Stomach (tissue), 8 donors: ENCODE measurements at regions not wholly inside any gene's neighbourhood (a gene's known extent, or its start where the extent isn't known, plus 50 kb on each side); places are given as distances from the start of the nearest gene placed in this dataset.

Experiments used
- DNase-seq, 2 donors: peaks; one replicate each; pipeline versions ENCODE4 v3.0.0 to v3.0.0-alpha.2; 2013 to 2019
- H3K27ac ChIP-seq, 5 donors: fragments of 200-600 bp in 4 of 5; sonication (generic) in 4 of 5; one replicate each; pipeline ENCODE4 v1.5.1; 2013 to 2019; ENCODE audit warnings: mild to moderate bottlenecking in 1 of 5, moderate library complexity in 1 of 5
- H3K27me3 ChIP-seq, 3 donors: fragments of 200-600 bp; sonication (generic); one replicate each; pipeline ENCODE4 v1.5.1; 2017 to 2019; ENCODE audit warnings: mixed run types in 1 of 3
- H3K36me3 ChIP-seq, 4 donors: fragments of 200-600 bp; sonication (generic); 1 replicate in 3 of 4; 2 replicates in 1 of 4; pipeline ENCODE4 v1.5.1; 2016 to 2019
- H3K4me1 ChIP-seq, 4 donors: fragments of 200-600 bp; sonication (generic); one replicate each; pipeline ENCODE4 v1.5.1; 2016 to 2019
- H3K4me3 ChIP-seq, 4 donors: fragments of 200-600 bp; sonication (generic) in 3 of 4; one replicate each; pipeline ENCODE4 v1.5.1; 2016 to 2019; ENCODE audit warnings: mild to moderate bottlenecking in 1 of 4
- H3K9me3 ChIP-seq, 4 donors: fragments of 200-600 bp; sonication (generic); one replicate each; pipeline ENCODE4 v1.5.1; 2016 to 2019
- EP300 ChIP-seq: sonication (generic); formaldehyde crosslinking; IDR thresholded peaks from one replicate; pipeline ENCODE4 v1.6.1; 2017; ENCODE audit warnings: antibody characterized with exemption
- POLR2A ChIP-seq, 4 donors: fragments of 450-650 bp; IDR thresholded peaks; one replicate each; pipeline ENCODE4 v1.6.1; 2016; ENCODE audit warnings: antibody characterized with exemption in 4 of 4, control low read depth in 2 of 4, mild to moderate bottlenecking in 1 of 4, moderate library complexity in 1 of 4
- POLR2AphosphoS5 ChIP-seq, 3 donors: sonication (generic); formaldehyde crosslinking; IDR thresholded peaks; one replicate each; pipeline ENCODE4 v1.6.1; 2016; ENCODE audit warnings: antibody characterized with exemption in 3 of 3
- WGBS, 5 donors: extraction: QIAGEN DNeasy Blood & Tissue Kit in 3 of 5; methylation state at CpG; one replicate each; pipeline versions ENCODE4 v1.1.5 to v1.1.7; 2013 to 2018; 5-methylcytosine and 5-hydroxymethylcytosine counted together
- intact Hi-C: fragments of 100-400 bp; cut with DNase I; formaldehyde crosslinking; loops from one replicate; pipeline ENCODE4 v1.15.1; 2023; ENCODE audit warnings: low total_unique reads
- TF ChIP-seq, protein P1 (sequence below), 7 experiments: fragments of 450-650 bp in 4 of 7; fragments of 200-600 bp in 3 of 7; sonication (generic) in 3 of 7; IDR thresholded peaks; one replicate each; pipeline ENCODE4 v1.5.1; 2016 to 2019; ENCODE audit warnings: antibody characterized with exemption in 7 of 7, control low read depth in 2 of 7, mild to moderate bottlenecking in 1 of 7
- donor health status: healthy with polysubstance abuse.
- donor health status: Bipolar disorder and iron deficiency.
- donor health status: healthy.

DNA sequence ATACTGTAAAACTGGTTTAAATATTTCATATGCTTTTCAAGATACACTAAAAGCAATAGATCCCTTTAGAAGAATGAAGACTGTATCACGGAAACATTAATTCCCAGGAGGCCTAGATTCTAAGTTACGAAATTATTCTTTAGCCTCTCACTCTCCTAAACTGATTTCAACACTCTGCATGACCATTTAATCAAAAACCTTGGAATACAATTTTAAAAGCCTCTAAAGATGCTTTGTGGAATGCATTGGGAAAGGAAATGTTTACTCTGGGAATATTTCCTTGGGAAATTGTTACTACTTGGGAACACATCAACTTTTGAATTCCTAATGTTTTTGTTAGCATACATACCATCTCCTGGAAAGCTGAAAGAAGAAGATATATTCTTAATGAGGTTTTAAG lies 255.7 kb upstream of the FAR2 start:
- Histone ChIP-seq H3K36me3 (no peaks in the 10 kb centered on the region), H3K4me3 (no peak overlapping the region), H3K4me1 (no peaks in the 10 kb centered on the region), H3K27ac (peak overlapping the region in 1 of 5 donors; percentile 11), H3K9me3 (no peaks in the 10 kb centered on the region), H3K27me3 (no peaks in the 10 kb centered on the region)
- intact Hi-C loops, result no loop called here
- 63 to 81% (median 72%) methylated on average over 2 of the region's 2 CpGs for WGBS, 5 donors
- no peak for DNase-seq
- TF ChIP-seq, protein P1, sequence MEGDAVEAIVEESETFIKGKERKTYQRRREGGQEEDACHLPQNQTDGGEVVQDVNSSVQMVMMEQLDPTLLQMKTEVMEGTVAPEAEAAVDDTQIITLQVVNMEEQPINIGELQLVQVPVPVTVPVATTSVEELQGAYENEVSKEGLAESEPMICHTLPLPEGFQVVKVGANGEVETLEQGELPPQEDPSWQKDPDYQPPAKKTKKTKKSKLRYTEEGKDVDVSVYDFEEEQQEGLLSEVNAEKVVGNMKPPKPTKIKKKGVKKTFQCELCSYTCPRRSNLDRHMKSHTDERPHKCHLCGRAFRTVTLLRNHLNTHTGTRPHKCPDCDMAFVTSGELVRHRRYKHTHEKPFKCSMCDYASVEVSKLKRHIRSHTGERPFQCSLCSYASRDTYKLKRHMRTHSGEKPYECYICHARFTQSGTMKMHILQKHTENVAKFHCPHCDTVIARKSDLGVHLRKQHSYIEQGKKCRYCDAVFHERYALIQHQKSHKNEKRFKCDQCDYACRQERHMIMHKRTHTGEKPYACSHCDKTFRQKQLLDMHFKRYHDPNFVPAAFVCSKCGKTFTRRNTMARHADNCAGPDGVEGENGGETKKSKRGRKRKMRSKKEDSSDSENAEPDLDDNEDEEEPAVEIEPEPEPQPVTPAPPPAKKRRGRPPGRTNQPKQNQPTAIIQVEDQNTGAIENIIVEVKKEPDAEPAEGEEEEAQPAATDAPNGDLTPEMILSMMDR (IDR thresholded peaks at IDR 0.05), result no peak
- TF ChIP-seq EP300 (no peak), POLR2A (IDR thresholded peaks at IDR 0.05) (no peak), POLR2AphosphoS5 (IDR thresholded peaks at IDR 0.05) (no peak)

DNA sequence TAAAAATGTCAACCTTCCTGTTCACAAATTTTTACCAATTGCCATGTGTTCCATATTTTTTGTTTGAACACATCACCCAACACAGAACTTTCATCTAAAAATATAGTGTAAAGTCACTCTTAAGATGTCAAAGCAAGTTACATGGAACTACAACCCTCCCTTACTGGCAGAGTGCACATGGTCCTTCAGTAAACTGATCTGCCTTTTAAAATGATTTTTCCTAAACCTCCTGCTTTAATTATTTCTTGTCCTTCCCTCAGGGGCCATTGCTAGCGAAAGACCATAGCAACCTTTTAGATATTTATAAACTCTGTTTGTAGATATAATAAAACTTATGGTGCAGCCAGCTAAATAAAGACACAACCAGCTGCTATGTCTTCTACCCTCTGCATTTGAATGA lies 255.2 kb upstream of the FAR2 start:
- intact Hi-C loops, result no loop called here
- Histone ChIP-seq H3K27ac (peak overlapping the region in 1 of 5 donors; percentile 11), H3K27me3 (no peaks in the 10 kb centered on the region), H3K9me3 (no peaks in the 10 kb centered on the region), H3K36me3 (no peaks in the 10 kb centered on the region), H3K4me3 (no peak overlapping the region), H3K4me1 (no peaks in the 10 kb centered on the region)
- 74 to 96% (median 81%) methylated on average over 1 of the region's 1 CpG for WGBS, 5 donors
- DNase-seq, result no peak
- TF ChIP-seq POLR2AphosphoS5 (IDR thresholded peaks at IDR 0.05) (no peak), POLR2A (IDR thresholded peaks at IDR 0.05) (no peak), EP300 (no peak)
- TF ChIP-seq, protein P1 (IDR thresholded peaks at IDR 0.05), result no peak

DNA sequence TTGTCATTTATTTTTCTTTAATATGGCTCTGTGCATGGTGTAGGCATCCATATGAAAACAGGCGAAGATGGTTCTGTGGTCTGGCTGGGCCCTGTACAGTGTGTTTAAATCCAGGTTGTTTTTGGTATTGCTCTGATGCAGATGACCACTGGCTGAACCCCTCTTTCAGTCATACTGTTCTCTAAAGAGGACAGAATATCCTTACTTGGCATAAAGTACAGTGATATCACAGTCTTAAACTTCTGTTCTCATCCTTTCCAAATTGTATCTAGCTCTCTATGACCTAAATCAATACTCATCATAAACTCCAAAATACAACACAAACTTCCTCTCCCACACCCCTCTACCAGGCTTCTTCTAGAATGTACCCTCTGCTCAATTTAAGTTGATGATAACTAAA lies 252.7 kb upstream of the FAR2 start:
- 78 to 96% (median 94%) methylated on average over 1 of the region's 1 CpG for WGBS, 5 donors
- no peak for DNase-seq
- Histone ChIP-seq H3K36me3 (no peaks in the 10 kb centered on the region), H3K4me3 (no peak overlapping the region), H3K27me3 (no peaks in the 10 kb centered on the region), H3K27ac (no peak overlapping the region), H3K9me3 (peaks cover 0 to 17% (median 9%) of the 10 kb centered on the region in 4 donors), H3K4me1 (no peaks in the 10 kb centered on the region)
- intact Hi-C loops, result no loop called here
- TF ChIP-seq EP300 (no peak), POLR2AphosphoS5 (IDR thresholded peaks at IDR 0.05) (no peak), POLR2A (IDR thresholded peaks at IDR 0.05) (no peak)
- TF ChIP-seq, protein P1 (IDR thresholded peaks at IDR 0.05), result no peak

DNA sequence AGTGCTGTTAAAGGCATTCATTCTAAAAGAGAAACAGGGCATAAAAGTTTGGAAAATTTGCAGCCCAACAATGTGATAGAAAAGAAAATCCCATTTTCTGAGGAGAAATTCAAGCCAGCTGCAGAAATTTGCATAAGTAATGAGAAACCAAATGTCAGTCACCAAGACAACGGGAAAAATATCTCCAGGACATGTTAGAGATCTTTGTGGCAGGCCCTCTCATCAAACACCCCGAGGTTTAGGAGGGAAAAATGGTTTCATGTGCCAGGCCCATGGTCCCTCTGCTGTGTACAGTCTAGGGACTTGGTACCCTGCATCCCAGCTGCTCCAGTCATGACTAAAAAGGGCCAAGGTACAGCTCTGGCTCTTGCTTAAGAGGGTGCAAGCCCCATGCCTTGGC lies 251.0 kb upstream of the FAR2 start:
- H3K27ac ChIP-seq, result no peak overlapping the region
- no peaks in the 10 kb centered on the region for H3K4me1 ChIP-seq
- TF ChIP-seq, protein P1 (IDR thresholded peaks at IDR 0.05), result no peak
- TF ChIP-seq POLR2AphosphoS5 (IDR thresholded peaks at IDR 0.05) (no peak), EP300 (no peak), POLR2A (IDR thresholded peaks at IDR 0.05) (no peak)
- H3K27me3 ChIP-seq, result no peaks in the 10 kb centered on the region
- no peak for DNase-seq
- no peak overlapping the region for H3K4me3 ChIP-seq
- 41 to 61% (median 49%) methylated on average over 2 of the region's 2 CpGs for WGBS, 5 donors
- intact Hi-C loops, result no loop called here
- no peaks in the 10 kb centered on the region for H3K36me3 ChIP-seq
- H3K9me3 ChIP-seq, result peaks cover 0 to 22% (median 13%) of the 10 kb centered on the region in 4 donors
